Caco-2 (cell line): ENCODE measurements at regions not wholly inside any gene's neighbourhood (a gene's known extent, or its start where the extent isn't known, plus 50 kb on each side); places are given as distances from the start of the nearest gene placed in this dataset.

Source experiments
- BruUV-seq: library from RNA; stranded (reverse); fragments of 400-500 nt; replicated peaks from 2 replicates; lab custom pipeline; 2021; lab: Mats Ljungman, UMichigan
- CTCF ChIA-PET: fragments of 300-600 bp; sonication (Branson Sonifier 250); formaldehyde crosslinking; loops from one replicate; lab custom pipeline; 2022; ENCODE audit warnings: antibody characterized with exemption; lab: Charles Lee
- POLR2A ChIA-PET: fragments of 300-600 bp; sonication (Branson Sonifier 250); formaldehyde crosslinking; loops from one replicate; lab custom pipeline; 2022; ENCODE audit warnings: antibody characterized with exemption; lab: Charles Lee
- DNase-seq, 2 experiments: peaks; one replicate each; pipeline versions ENCODE4 v3.0.0 to v3.0.0-alpha.2; 2020 to 2022
- H3K27me3 ChIP-seq: replicated peaks from 2 replicates; pipeline ENCODE4 v1.6.0; 2011; ENCODE audit warnings: low read length; ENCODE audit not compliant: control insufficient read depth, insufficient read depth
- H3K36me3 ChIP-seq: 2 replicates; pipeline ENCODE4 v1.5.1; 2011; ENCODE audit warnings: low read length; ENCODE audit not compliant: control insufficient read depth, insufficient read depth
- H3K4me1 ChIP-seq: fragments of 250-450 bp; sonication (Bioruptor Pico); 2 replicates; pipeline ENCODE4 v1.5.1; 2020; ENCODE audit warnings: mild to moderate bottlenecking
- H3K4me3 ChIP-seq: 2 replicates; pipeline ENCODE4 v1.5.1; 2011; ENCODE audit warnings: low read depth, mild to moderate bottlenecking, control low read depth, low read length
- H3K9me3 ChIP-seq: fragments of 250-450 bp; sonication (Bioruptor Pico); 2 replicates; pipeline ENCODE4 v1.5.1; 2020; ENCODE audit warnings: mild to moderate bottlenecking, moderate library complexity
- H3K27ac Mint-ChIP-seq: one replicate; pipeline ENCODE4 v1.8.0; 2022; ENCODE audit warnings: mixed read lengths; ENCODE audit not compliant: unreplicated experiment
- H3K27me3 Mint-ChIP-seq: one replicate; pipeline ENCODE4 v1.8.0; 2022; ENCODE audit warnings: mixed read lengths; ENCODE audit not compliant: insufficient read depth, unreplicated experiment
- H3K36me3 Mint-ChIP-seq: one replicate; pipeline ENCODE4 v1.8.0; 2022; ENCODE audit warnings: mild to moderate bottlenecking, mixed read lengths; ENCODE audit not compliant: insufficient read depth, unreplicated experiment
- H3K4me1 Mint-ChIP-seq: one replicate; pipeline ENCODE4 v1.8.0; 2022; ENCODE audit warnings: low read depth, mixed read lengths; ENCODE audit not compliant: unreplicated experiment
- H3K4me3 Mint-ChIP-seq: one replicate; pipeline ENCODE4 v1.8.0; 2022; ENCODE audit warnings: mild to moderate bottlenecking, moderate library complexity, mixed read lengths; ENCODE audit not compliant: unreplicated experiment
- H3K9me3 Mint-ChIP-seq: one replicate; pipeline ENCODE4 v1.8.0; 2022; ENCODE audit warnings: mixed read lengths; ENCODE audit not compliant: unreplicated experiment
- CTCF ChIP-seq, 2 experiments: fragments of 200-600 bp in 1 of 2; IDR thresholded peaks; 1 replicate in 1 of 2; 2 replicates in 1 of 2; pipeline versions ENCODE4 v1.5.1 to v1.8.0; 2011 to 2022; ENCODE audit warnings: antibody characterized with exemption in 1 of 2, control low read depth in 1 of 2, inconsistent platforms in 1 of 2, low read depth in 1 of 2, low read length in 1 of 2, mild to moderate bottlenecking in 1 of 2, moderate library complexity in 1 of 2; ENCODE audit not compliant: insufficient read depth in 1 of 2, severe bottlenecking in 1 of 2, unreplicated experiment in 1 of 2
- intact Hi-C: fragments of 100-400 bp; cut with micrococcal nuclease; formaldehyde crosslinking; loops from one replicate; pipeline ENCODE4 v1.10.0; 2022; ENCODE audit not compliant: unreplicated experiment

DNA sequence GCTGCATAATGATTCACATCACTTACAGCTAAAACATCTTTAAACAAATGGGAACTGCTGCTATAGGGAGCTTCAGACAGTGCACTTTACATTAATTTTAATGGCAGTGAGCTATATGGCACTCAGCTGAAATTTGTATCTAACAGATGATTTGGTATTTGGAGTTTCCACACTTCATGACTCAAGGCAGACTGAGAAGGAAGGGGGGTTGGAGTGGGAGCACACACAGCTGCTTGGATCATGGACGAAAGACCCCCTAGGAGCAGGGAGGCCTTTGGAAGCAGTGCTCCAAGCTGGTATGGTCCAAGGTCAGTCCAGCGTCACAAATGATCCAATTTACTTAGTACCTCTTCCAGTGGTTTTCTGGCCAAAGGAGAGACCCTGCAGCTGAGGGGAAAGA is 389.7 kb downstream of the FUT8 start:
- Mint-ChIP-seq H3K27ac (no peak overlapping the region), H3K4me3 (no peak overlapping the region), H3K27me3 (peaks cover 5% of the 10 kb centered on the region), H3K9me3 (no peaks in the 10 kb centered on the region), H3K36me3 (no peaks in the 10 kb centered on the region), H3K4me1 (no peaks in the 10 kb centered on the region)
- Histone ChIP-seq H3K27me3 (no peaks in the 10 kb centered on the region), H3K4me1 (no peaks in the 10 kb centered on the region), H3K9me3 (no peaks in the 10 kb centered on the region), H3K36me3 (no peaks in the 10 kb centered on the region), H3K4me3 (no peak overlapping the region)
- no TSS peak for BruUV-seq
- no peak for TF ChIP-seq CTCF (IDR thresholded peaks at IDR 0.05; ENCODE audit: insufficient read depth in 1 of 2, low read depth in 1 of 2, low read length in 1 of 2, severe bottlenecking in 1 of 2, unreplicated experiment in 1 of 2)
- no peak for DNase-seq
- ChIA-PET POLR2A (no interaction called here), CTCF (interaction anchor here (0.5 kb wide), 1 partner anchor 386 kb away, joined by 3 read pairs; no protein-coding TSS in a partner anchor)
- intact Hi-C loops, result no loop called here

GRCh38 chr14:65803885-65804284 is 391.4 kb downstream of the FUT8 start:
- Mint-ChIP-seq H3K36me3 (no peaks in the 10 kb centered on the region), H3K4me1 (no peaks in the 10 kb centered on the region), H3K27ac (no peak overlapping the region), H3K27me3 (no peaks in the 10 kb centered on the region), H3K9me3 (no peaks in the 10 kb centered on the region), H3K4me3 (no peak overlapping the region)
- ChIA-PET CTCF (interaction anchor here (1.2 kb wide), 1 partner anchor 21 kb away, joined by 4 read pairs; no protein-coding TSS in a partner anchor), POLR2A (no interaction called here)
- no TSS peak for BruUV-seq
- Histone ChIP-seq H3K9me3 (peaks cover 4% of the 10 kb centered on the region; the same call in 1 of the 2 replicates), H3K4me3 (no peak overlapping the region), H3K36me3 (no peaks in the 10 kb centered on the region), H3K4me1 (no peaks in the 10 kb centered on the region), H3K27me3 (no peaks in the 10 kb centered on the region)
- TF ChIP-seq CTCF (IDR thresholded peaks at IDR 0.05; ENCODE audit: insufficient read depth in 1 of 2, low read depth in 1 of 2, low read length in 1 of 2, severe bottlenecking in 1 of 2, unreplicated experiment in 1 of 2), result no peak
- DNase-seq, result no peak
- intact Hi-C loops, result no loop called here

GRCh38 chr14:65804439-65805112 is 392.0 kb downstream of the FUT8 start:
- H3K27ac Mint-ChIP-seq, result no peak overlapping the region
- H3K9me3 Mint-ChIP-seq, result no peaks in the 10 kb centered on the region
- BruUV-seq, result no TSS peak
- intact Hi-C loops, result no loop called here
- CTCF ChIA-PET, result interaction anchor here (1.2 kb wide), 1 partner anchor 20 kb away, joined by 4 read pairs; no protein-coding TSS in a partner anchor
- DNase-seq, result no peak
- no peaks in the 10 kb centered on the region for H3K27me3 Mint-ChIP-seq
- Histone ChIP-seq H3K9me3 (peaks cover 4% of the 10 kb centered on the region; the same call in 1 of the 2 replicates), H3K4me1 (no peaks in the 10 kb centered on the region), H3K27me3 (no peaks in the 10 kb centered on the region), H3K4me3 (no peak overlapping the region), H3K36me3 (no peaks in the 10 kb centered on the region)
- POLR2A ChIA-PET, result no interaction called here
- H3K4me1 Mint-ChIP-seq, result no peaks in the 10 kb centered on the region
- H3K4me3 Mint-ChIP-seq, result no peak overlapping the region
- TF ChIP-seq CTCF (IDR thresholded peaks at IDR 0.05; ENCODE audit: insufficient read depth in 1 of 2, low read depth in 1 of 2, low read length in 1 of 2, severe bottlenecking in 1 of 2, unreplicated experiment in 1 of 2), result no peak
- H3K36me3 Mint-ChIP-seq, result no peaks in the 10 kb centered on the region
